ENCODE measurements at regions not wholly inside any gene's neighbourhood (a gene's known extent, or its start where the extent isn't known, plus 50 kb on each side); places are given as distances from the start of the nearest gene placed in this dataset.

GRCh38 chr14:101709533-101709881 is 52.0 kb upstream of the PPP2R5C start:
- ChIA-PET POLR2A (ENCODE audit: partially characterized antibody) (interaction anchor here (0.9 to 1.0 kb wide), 2 partner anchors 11 to 100 kb away, joined by 3 to 5 read pairs; no protein-coding TSS in a partner anchor), CTCF (ENCODE audit: partially characterized antibody) (interaction anchor here (0.6 to 1.7 kb wide), 6 partner anchors 10 to 252 kb away, joined by 3 to 5 read pairs (median 3); no protein-coding TSS in a partner anchor)
- no peak for DNase-seq (ENCODE audit: low read depth in 1 of 2, low spot score in 2 of 2)

More at GRCh38 chr14:101709533-101709881, 52.0 kb upstream of the PPP2R5C start:
- H3K23ac ChIP-seq (ENCODE audit: insufficient read length), result no peak overlapping the region
- no peaks in the 10 kb centered on the region for H3K9me3 ChIP-seq (ENCODE audit: insufficient read depth in 2 of 2, low read depth in 1 of 2, low read length in 1 of 2)
- no peaks in the 10 kb centered on the region for H4K20me1 ChIP-seq (replicated peaks in 1 of 2; ENCODE audit: control insufficient read depth in 1 of 2, insufficient read depth in 2 of 2, low read length in 2 of 2)
- H3K9ac ChIP-seq (replicated peaks in 1 of 4; ENCODE audit: extremely low read depth in 1 of 4, low read depth in 3 of 4, low read length in 3 of 4), result no peak overlapping the region
- H3K4me2 ChIP-seq (ENCODE audit: insufficient read depth in 1 of 2, low read depth in 2 of 2, low read length in 2 of 2), result no peak overlapping the region
- no peak overlapping the region for H2BK120ac ChIP-seq (replicated peaks; ENCODE audit: low read depth, low read length)
- H3K14ac ChIP-seq (ENCODE audit: insufficient read length), result no peak overlapping the region
- H3K56ac ChIP-seq (replicated peaks; ENCODE audit: insufficient read length, low read depth, low read length), result no peak overlapping the region
- no peak overlapping the region for H3K18ac ChIP-seq (ENCODE audit: extremely low read depth, low read length)
- no peak overlapping the region for H2BK15ac ChIP-seq (ENCODE audit: low read length)
- TF ChIP-seq KDM1A (IDR thresholded peaks at IDR 0.05; ENCODE audit: borderline replicate concordance, low read length) (no peak), TBP (IDR thresholded peaks at IDR 0.05; ENCODE audit: low read depth, low read length) (no peak), CBX5 (IDR thresholded peaks at IDR 0.05; ENCODE audit: low read depth, low read length) (no peak), NANOG (IDR thresholded peaks at IDR 0.05; ENCODE audit: insufficient read depth, low read depth, low read length, poor library complexity, severe bottlenecking) (no peak), EGR1 (IDR thresholded peaks at IDR 0.05; ENCODE audit: borderline replicate concordance, low read depth, low read length) (no peak), RAD21 (IDR thresholded peaks at IDR 0.05 in 1 of 2, conservative IDR thresholded peaks at IDR 0.05 in 1 of 2; ENCODE audit: low read depth in 2 of 2, low read length in 2 of 2) (no peak), GABPA (IDR thresholded peaks at IDR 0.05; ENCODE audit: borderline replicate concordance, insufficient read depth, low read length) (no peak)
- no peak overlapping the region; the same call in 1 of the 2 replicates for H2BK20ac ChIP-seq (ENCODE audit: low read length)
- no peak for FAIRE-seq
- peak overlapping the region; percentile 30 for H4K91ac ChIP-seq (replicated peaks; ENCODE audit: insufficient read length, low read length)
- no peak overlapping the region for H4K8ac ChIP-seq (ENCODE audit: extremely low read depth, insufficient read depth, low read length)
- H2BK12ac ChIP-seq (ENCODE audit: low read depth, low read length), result 0 out of 2 replicates have a peak overlapping the region, but pooled peaks have one; percentile 20
- WGBS, 2 experiments (ENCODE audit: extremely low coverage in 1 of 2, insufficient coverage in 1 of 2, insufficient read length in 1 of 2, insufficient replicate concordance in 2 of 2, low coverage in 1 of 2, low lambda C conversion rate in 2 of 2, missing lambda C conversion rate in 1 of 2), result 93% methylated on average over 8 of the region's 11 CpGs; no CpG with 5 or more reads in 1 of the 2 experiments
- H3K27me3 ChIP-seq (replicated peaks in 1 of 4; ENCODE audit: control insufficient read depth in 3 of 4, extremely low read depth in 1 of 4, insufficient read depth in 3 of 4, low read length in 3 of 4), result peaks cover 4 to 26% (median 20%) of the 10 kb centered on the region in 4 experiments
- no peak overlapping the region for H2AFZ ChIP-seq (ENCODE audit: low read length)
- no peak overlapping the region for H2BK5ac ChIP-seq (ENCODE audit: low read depth, low read length)
- H3K4ac ChIP-seq (replicated peaks; ENCODE audit: insufficient read length, low read depth, low read length), result no peak overlapping the region
- H4K5ac ChIP-seq (ENCODE audit: insufficient read length, low read depth, low read length), result no peak overlapping the region
- H2AK5ac ChIP-seq (ENCODE audit: low read depth, low read length), result no peak overlapping the region
- H3K4me3 ChIP-seq (ENCODE audit: extremely low read depth in 1 of 4, insufficient read depth in 2 of 4, low read depth in 3 of 4, low read length in 4 of 4), result no peak overlapping the region
- no peak overlapping the region for H3K27ac ChIP-seq (ENCODE audit: low read depth, low read length)
- H3K36me3 ChIP-seq (ENCODE audit: control insufficient read depth in 2 of 4, insufficient read depth in 4 of 4, low read length in 3 of 4), result no peaks in the 10 kb centered on the region; a peak in 1 of 8 replicates
- H3K79me2 ChIP-seq (ENCODE audit: control insufficient read depth in 1 of 2, insufficient read depth in 2 of 2, low read length in 2 of 2), result no peaks in the 10 kb centered on the region
- no peaks in the 10 kb centered on the region for H3K23me2 ChIP-seq (ENCODE audit: low read depth, low read length)
- no peaks in the 10 kb centered on the region for H3K79me1 ChIP-seq (ENCODE audit: low read depth, low read length)
- peaks cover 0 to 23% (median 10%) of the 10 kb centered on the region in 4 experiments; a peak in 6 of 7 replicates for H3K4me1 ChIP-seq (replicated peaks in 1 of 4; ENCODE audit: control insufficient read depth in 3 of 4, insufficient read depth in 4 of 4, low read length in 3 of 4)
